ENCODE measurements at regions not wholly inside any gene's neighbourhood (a gene's known extent, or its start where the extent isn't known, plus 50 kb on each side); places are given as distances from the start of the nearest gene placed in this dataset.
A peak's percentile ranks its signal among the peaks of the same experiment; 100 is the strongest.

GRCh38 chr5:2017540-2018389 lies 135.0 kb upstream of the IRX4 start:
- DNase-seq, result peak in 1 of 2 donors; percentile 19

- no peak for DNase-seq
Measured at GRCh38 chr5:2015961-2016360, 133.2 kb upstream of the IRX4 start.

GRCh38 chr5:2015124-2015848 lies 132.6 kb upstream of the IRX4 start:
- no peak for DNase-seq

- no peak for DNase-seq
Measured at GRCh38 chr5:2014058-2014610, 131.4 kb upstream of the IRX4 start.

- no peak for DNase-seq
Measured at GRCh38 chr5:2013301-2014057, 130.8 kb upstream of the IRX4 start.

- no peak for DNase-seq
Measured at GRCh38 chr5:2012885-2013284, 130.2 kb upstream of the IRX4 start.

- DNase-seq, result no peak
Measured at GRCh38 chr5:2011481-2012411, 129.0 kb upstream of the IRX4 start.

GRCh38 chr5:2010940-2011339 lies 128.2 kb upstream of the IRX4 start:
- DNase-seq, result no peak

- DNase-seq, result no peak
Measured at GRCh38 chr5:2009986-2010914, 127.5 kb upstream of the IRX4 start.

- no peak for DNase-seq
Measured at GRCh38 chr5:2008851-2009629, 126.3 kb upstream of the IRX4 start.

- DNase-seq, result no peak
Measured at GRCh38 chr5:2007878-2008501, 125.3 kb upstream of the IRX4 start.

GRCh38 chr5:2007496-2007877 lies 124.8 kb upstream of the IRX4 start:
- DNase-seq, result no peak

GRCh38 chr5:2006971-2007291 lies 124.2 kb upstream of the IRX4 start:
- no peak for DNase-seq

GRCh38 chr5:2006193-2006970 lies 123.7 kb upstream of the IRX4 start:
- no peak for DNase-seq

- DNase-seq, result no peak
Measured at GRCh38 chr5:2005101-2006041, 122.6 kb upstream of the IRX4 start.

GRCh38 chr5:2003690-2004365 lies 121.1 kb upstream of the IRX4 start:
- no peak for DNase-seq

GRCh38 chr5:2003206-2003605 lies 120.5 kb upstream of the IRX4 start:
- DNase-seq, result no peak

Data from CD4-positive, alpha-beta T cell treated with Interleukin-1 beta for 1 hour (primary cell).